HAP-1 (cell line): ENCODE measurements at regions not wholly inside any gene's neighbourhood (a gene's known extent, or its start where the extent isn't known, plus 50 kb on each side); places are given as distances from the start of the nearest gene placed in this dataset.
"Not testable (repeated sequence)": the region's sequence is repeated elsewhere in the genome, so short reads cannot be mapped to it uniquely, and the experiment has no call there.

Experiments
- DNase-seq, 2 experiments: peaks; one replicate each; pipeline ENCODE4 v3.0.0-alpha.2; 2016 to 2020; ENCODE audit warnings: low spot score in 2 of 2
- H3K27me3 ChIP-seq: fragments of 250-450 bp; sonication (Bioruptor Pico); 2 replicates; pipeline ENCODE4 v1.5.1; 2020; ENCODE audit warnings: low read depth, mild to moderate bottlenecking, moderate library complexity
- H3K36me3 ChIP-seq: fragments of 250-450 bp; sonication (Bioruptor Pico); replicated peaks from 2 replicates; pipeline ENCODE4 v1.5.1; 2020; ENCODE audit warnings: mild to moderate bottlenecking
- H3K4me1 ChIP-seq: fragments of 250-450 bp; sonication (Bioruptor Pico); 2 replicates; pipeline ENCODE4 v1.5.1; 2020; ENCODE audit warnings: mild to moderate bottlenecking
- H3K4me3 ChIP-seq: fragments of 250-450 bp; sonication (Bioruptor Pico); 2 replicates; pipeline ENCODE4 v1.5.1; 2020; ENCODE audit warnings: mild to moderate bottlenecking, moderate library complexity
- H3K9me3 ChIP-seq: fragments of 250-450 bp; sonication (Bioruptor Pico); 2 replicates; pipeline ENCODE4 v1.5.1; 2020; ENCODE audit warnings: mild to moderate bottlenecking, moderate library complexity
- in situ Hi-C: fragments of 300-500 bp; cut with MboI; formaldehyde crosslinking; loops from 3 replicates; pipeline ENCODE4 v1.14.3; 2020; ENCODE audit warnings: low sequenced_read_pairs, inconsistent platforms, mixed read lengths

- Histone ChIP-seq H3K9me3 (no peaks in the 10 kb centered on the region), H3K4me1 (peaks cover 3% of the 10 kb centered on the region; the same call in 1 of the 2 replicates), H3K27me3 (no peaks in the 10 kb centered on the region), H3K4me3 (no peak overlapping the region), H3K36me3 (no peaks in the 10 kb centered on the region)
- DNase-seq: no peak
- in situ Hi-C loops: no loop called here
Measured at GRCh38 chr19:33866696-33867095, 70.0 kb downstream of the KCTD15 start.

- Histone ChIP-seq H3K27me3 (no peaks in the 10 kb centered on the region), H3K9me3 (no peaks in the 10 kb centered on the region), H3K36me3 (no peaks in the 10 kb centered on the region), H3K4me1 (peaks cover 3% of the 10 kb centered on the region; the same call in 1 of the 2 replicates), H3K4me3 (no peak overlapping the region)
- in situ Hi-C loops: no loop called here
- DNase-seq: no peak
Measured at GRCh38 chr19:33868076-33868735, 71.5 kb downstream of the KCTD15 start.

GRCh38 chr19:33868788-33869412, 72.2 kb downstream of the KCTD15 start:
- Histone ChIP-seq H3K36me3 (no peaks in the 10 kb centered on the region), H3K27me3 (no peaks in the 10 kb centered on the region), H3K4me1 (peaks cover 3% of the 10 kb centered on the region; the same call in 1 of the 2 replicates), H3K9me3 (no peaks in the 10 kb centered on the region), H3K4me3 (no peak overlapping the region)
- in situ Hi-C loops: no loop called here
- peak in 1 of 2 experiments; percentile 31 for DNase-seq

GRCh38 chr19:33870298-33870932, 73.7 kb downstream of the KCTD15 start:
- H3K36me3 ChIP-seq, H3K4me3 ChIP-seq, H3K9me3 ChIP-seq, in situ Hi-C loops, H3K27me3 ChIP-seq, H3K4me1 ChIP-seq, DNase-seq: not testable (repeated sequence)

GRCh38 chr19:33871605-33872004, 74.9 kb downstream of the KCTD15 start:
- H3K9me3 ChIP-seq: no peaks in the 10 kb centered on the region
- in situ Hi-C loops: no loop called here
- no peak overlapping the region for H3K4me3 ChIP-seq
- H3K36me3 ChIP-seq: no peaks in the 10 kb centered on the region
- H3K27me3 ChIP-seq: no peaks in the 10 kb centered on the region
- no peak for DNase-seq
- peaks cover 3% of the 10 kb centered on the region; the same call in 1 of the 2 replicates for H3K4me1 ChIP-seq

GRCh38 chr19:33872445-33873320, 76.0 kb downstream of the KCTD15 start:
- no peaks in the 10 kb centered on the region for H3K27me3 ChIP-seq
- DNase-seq: no peak

GRCh38 chr19:33875071-33875470, 78.4 kb downstream of the KCTD15 start:
- Histone ChIP-seq H3K36me3 (no peaks in the 10 kb centered on the region), H3K4me1 (no peaks in the 10 kb centered on the region), H3K27me3 (no peaks in the 10 kb centered on the region), H3K9me3 (no peaks in the 10 kb centered on the region), H3K4me3 (no peak overlapping the region)
- no peak for DNase-seq
- in situ Hi-C loops: no loop called here

More at GRCh38 chr19:33872445-33873320, 76.0 kb downstream of the KCTD15 start:
- in situ Hi-C loops: no loop called here
- no peaks in the 10 kb centered on the region for H3K36me3 ChIP-seq
- H3K9me3 ChIP-seq: no peaks in the 10 kb centered on the region
- H3K4me1 ChIP-seq: peaks cover 3% of the 10 kb centered on the region; the same call in 1 of the 2 replicates
- H3K4me3 ChIP-seq: no peak overlapping the region

- Histone ChIP-seq H3K9me3 (no peaks in the 10 kb centered on the region), H3K4me1 (no peaks in the 10 kb centered on the region), H3K4me3 (no peak overlapping the region), H3K36me3 (no peaks in the 10 kb centered on the region), H3K27me3 (no peaks in the 10 kb centered on the region)
- DNase-seq: no peak
- in situ Hi-C loops: no loop called here
Measured at GRCh38 chr19:33876192-33876591, 79.5 kb downstream of the KCTD15 start.

GRCh38 chr19:33878030-33878544, 81.4 kb downstream of the KCTD15 start:
- H3K9me3 ChIP-seq: no peaks in the 10 kb centered on the region
- DNase-seq: no peak
- in situ Hi-C loops: no loop called here
- no peaks in the 10 kb centered on the region for H3K27me3 ChIP-seq
- no peak overlapping the region for H3K4me3 ChIP-seq
- H3K4me1 ChIP-seq: no peaks in the 10 kb centered on the region
- no peaks in the 10 kb centered on the region for H3K36me3 ChIP-seq

GRCh38 chr19:33878910-33879810, 82.5 kb downstream of the KCTD15 start:
- in situ Hi-C loops: no loop called here
- no peaks in the 10 kb centered on the region for H3K9me3 ChIP-seq
- no peaks in the 10 kb centered on the region for H3K4me1 ChIP-seq
- DNase-seq: no peak
- H3K36me3 ChIP-seq: no peaks in the 10 kb centered on the region
- H3K4me3 ChIP-seq: no peak overlapping the region
- no peaks in the 10 kb centered on the region for H3K27me3 ChIP-seq

- H3K4me1 ChIP-seq: no peaks in the 10 kb centered on the region
- H3K4me3 ChIP-seq: no peak overlapping the region
- H3K9me3 ChIP-seq: no peaks in the 10 kb centered on the region
- no peaks in the 10 kb centered on the region for H3K27me3 ChIP-seq
- H3K36me3 ChIP-seq: no peaks in the 10 kb centered on the region
- no peak for DNase-seq
- in situ Hi-C loops: no loop called here
Measured at GRCh38 chr19:33879818-33880575, 83.3 kb downstream of the KCTD15 start.

- H3K4me1 ChIP-seq: no peaks in the 10 kb centered on the region
- H3K27me3 ChIP-seq: no peaks in the 10 kb centered on the region; the same call in 1 of the 2 replicates
- H3K36me3 ChIP-seq: no peaks in the 10 kb centered on the region
- no peak overlapping the region for H3K4me3 ChIP-seq
- in situ Hi-C loops: no loop called here
- no peaks in the 10 kb centered on the region for H3K9me3 ChIP-seq
- DNase-seq: no peak
Measured at GRCh38 chr19:33883859-33884519, 87.3 kb downstream of the KCTD15 start.
